ENCODE measurements at regions not wholly inside any gene's neighbourhood (a gene's known extent, or its start where the extent isn't known, plus 50 kb on each side); places are given as distances from the start of the nearest gene placed in this dataset.

- Histone ChIP-seq H3K4me1 (ENCODE audit: low read length) (no peaks in the 10 kb centered on the region), H3K4me2 (ENCODE audit: low read length) (no peak overlapping the region), H3K4me3 (ENCODE audit: low read length) (no peak overlapping the region), H3K27ac (ENCODE audit: low read length) (no peak overlapping the region), H3K9ac (ENCODE audit: low read length) (no peak overlapping the region), H3K36me3 (replicated peaks; ENCODE audit: low read depth, low read length) (no peaks in the 10 kb centered on the region), H3K9me3 (ENCODE audit: insufficient read depth, low read length) (no peaks in the 10 kb centered on the region), H4K20me1 (ENCODE audit: insufficient read depth, low read length) (no peaks in the 10 kb centered on the region), H3K27me3 (ENCODE audit: low read depth, low read length) (peaks cover 13% of the 10 kb centered on the region; the same call in 1 of the 2 replicates), H2AFZ (ENCODE audit: low read depth, low read length) (no peak overlapping the region), H3K79me2 (ENCODE audit: low read length) (no peaks in the 10 kb centered on the region)
- TF ChIP-seq EZH2phosphoT487 (IDR thresholded peaks at IDR 0.05; ENCODE audit: low read depth), result no peak
- TF ChIP-seq CTCF (IDR thresholded peaks at IDR 0.05; ENCODE audit: low read depth, low read length), result peak; percentile 84
Measured at GRCh38 chr1:112808861-112809684, 93.9 kb upstream of the PPM1J start.

GRCh38 chr1:112807999-112808398 lies 92.9 kb upstream of the PPM1J start:
- no peak for TF ChIP-seq CTCF (IDR thresholded peaks at IDR 0.05; ENCODE audit: low read depth, low read length)
- peaks cover 13% of the 10 kb centered on the region; the same call in 1 of the 2 replicates for H3K27me3 ChIP-seq (ENCODE audit: low read depth, low read length)

GRCh38 chr1:112807117-112807516 lies 92.0 kb upstream of the PPM1J start:
- H3K36me3 ChIP-seq (replicated peaks; ENCODE audit: low read depth, low read length), result no peaks in the 10 kb centered on the region
- no peaks in the 10 kb centered on the region for H3K4me1 ChIP-seq (ENCODE audit: low read length)
- no peak for TF ChIP-seq EZH2phosphoT487 (IDR thresholded peaks at IDR 0.05; ENCODE audit: low read depth)
- no peak overlapping the region for H3K4me2 ChIP-seq (ENCODE audit: low read length)
- no peaks in the 10 kb centered on the region for H3K79me2 ChIP-seq (ENCODE audit: low read length)
- no peak overlapping the region for H3K27ac ChIP-seq (ENCODE audit: low read length)
- no peak overlapping the region for H3K4me3 ChIP-seq (ENCODE audit: low read length)
- peaks cover 13% of the 10 kb centered on the region; the same call in 1 of the 2 replicates for H3K27me3 ChIP-seq (ENCODE audit: low read depth, low read length)
- H3K9me3 ChIP-seq (ENCODE audit: insufficient read depth, low read length), result no peaks in the 10 kb centered on the region
- no peak overlapping the region for H2AFZ ChIP-seq (ENCODE audit: low read depth, low read length)
- H3K9ac ChIP-seq (ENCODE audit: low read length), result no peak overlapping the region
- H4K20me1 ChIP-seq (ENCODE audit: insufficient read depth, low read length), result no peaks in the 10 kb centered on the region

More at GRCh38 chr1:112807999-112808398, 92.9 kb upstream of the PPM1J start:
- Histone ChIP-seq H4K20me1 (ENCODE audit: insufficient read depth, low read length) (no peaks in the 10 kb centered on the region), H3K4me2 (ENCODE audit: low read length) (no peak overlapping the region), H3K27ac (ENCODE audit: low read length) (no peak overlapping the region), H2AFZ (ENCODE audit: low read depth, low read length) (no peak overlapping the region), H3K79me2 (ENCODE audit: low read length) (no peaks in the 10 kb centered on the region), H3K4me1 (ENCODE audit: low read length) (no peaks in the 10 kb centered on the region), H3K9me3 (ENCODE audit: insufficient read depth, low read length) (no peaks in the 10 kb centered on the region), H3K9ac (ENCODE audit: low read length) (no peak overlapping the region), H3K4me3 (ENCODE audit: low read length) (no peak overlapping the region), H3K36me3 (replicated peaks; ENCODE audit: low read depth, low read length) (no peaks in the 10 kb centered on the region)

- no peaks in the 10 kb centered on the region for H3K79me2 ChIP-seq (ENCODE audit: low read length)
- H3K27ac ChIP-seq (ENCODE audit: low read length), result no peak overlapping the region
- H3K4me3 ChIP-seq (ENCODE audit: low read length), result no peak overlapping the region
- H3K27me3 ChIP-seq (ENCODE audit: low read depth, low read length), result peaks cover 13% of the 10 kb centered on the region; the same call in 1 of the 2 replicates
- TF ChIP-seq CTCF (IDR thresholded peaks at IDR 0.05; ENCODE audit: low read depth, low read length) (no peak), EZH2phosphoT487 (IDR thresholded peaks at IDR 0.05; ENCODE audit: low read depth) (no peak)
- no peaks in the 10 kb centered on the region for H3K36me3 ChIP-seq (replicated peaks; ENCODE audit: low read depth, low read length)
- no peaks in the 10 kb centered on the region for H4K20me1 ChIP-seq (ENCODE audit: insufficient read depth, low read length)
- H3K9me3 ChIP-seq (ENCODE audit: insufficient read depth, low read length), result no peaks in the 10 kb centered on the region
- no peak overlapping the region for H3K9ac ChIP-seq (ENCODE audit: low read length)
- H2AFZ ChIP-seq (ENCODE audit: low read depth, low read length), result no peak overlapping the region
- peaks cover 6% of the 10 kb centered on the region for H3K4me1 ChIP-seq (ENCODE audit: low read length)
- H3K4me2 ChIP-seq (ENCODE audit: low read length), result no peak overlapping the region
Measured at GRCh38 chr1:112806090-112806642, 91.0 kb upstream of the PPM1J start.

Measured in OCI-LY3 (cell line).